GM04504 (cell line): ENCODE measurements at regions not wholly inside any gene's neighbourhood (a gene's known extent, or its start where the extent isn't known, plus 50 kb on each side); places are given as distances from the start of the nearest gene placed in this dataset.

ENCODE experiments used
- DNase-seq: peaks from one replicate; pipeline ENCODE4 v3.0.0-alpha.2; 2012; ENCODE audit warnings: low read depth

DNA sequence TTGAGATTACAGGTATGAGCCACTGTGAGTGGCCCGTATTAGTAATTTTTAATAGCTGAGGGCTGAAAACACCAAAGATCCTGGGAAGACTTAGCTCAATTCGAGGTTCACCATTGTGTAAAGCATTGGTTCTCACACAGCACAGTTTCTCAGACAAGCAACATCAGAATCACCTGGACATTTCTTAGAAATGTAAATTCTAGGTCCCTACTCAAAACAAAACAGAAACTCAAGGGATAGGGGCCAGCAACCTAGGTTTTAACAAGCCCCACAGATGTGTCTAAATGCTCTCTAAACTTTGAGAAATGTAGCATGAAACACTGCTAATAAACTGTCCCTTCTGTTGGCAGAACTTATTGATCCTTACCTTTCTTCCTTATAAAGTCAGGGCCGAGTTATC lies 681.2 kb downstream of the RNF144A start:
- no peak for DNase-seq

DNA sequence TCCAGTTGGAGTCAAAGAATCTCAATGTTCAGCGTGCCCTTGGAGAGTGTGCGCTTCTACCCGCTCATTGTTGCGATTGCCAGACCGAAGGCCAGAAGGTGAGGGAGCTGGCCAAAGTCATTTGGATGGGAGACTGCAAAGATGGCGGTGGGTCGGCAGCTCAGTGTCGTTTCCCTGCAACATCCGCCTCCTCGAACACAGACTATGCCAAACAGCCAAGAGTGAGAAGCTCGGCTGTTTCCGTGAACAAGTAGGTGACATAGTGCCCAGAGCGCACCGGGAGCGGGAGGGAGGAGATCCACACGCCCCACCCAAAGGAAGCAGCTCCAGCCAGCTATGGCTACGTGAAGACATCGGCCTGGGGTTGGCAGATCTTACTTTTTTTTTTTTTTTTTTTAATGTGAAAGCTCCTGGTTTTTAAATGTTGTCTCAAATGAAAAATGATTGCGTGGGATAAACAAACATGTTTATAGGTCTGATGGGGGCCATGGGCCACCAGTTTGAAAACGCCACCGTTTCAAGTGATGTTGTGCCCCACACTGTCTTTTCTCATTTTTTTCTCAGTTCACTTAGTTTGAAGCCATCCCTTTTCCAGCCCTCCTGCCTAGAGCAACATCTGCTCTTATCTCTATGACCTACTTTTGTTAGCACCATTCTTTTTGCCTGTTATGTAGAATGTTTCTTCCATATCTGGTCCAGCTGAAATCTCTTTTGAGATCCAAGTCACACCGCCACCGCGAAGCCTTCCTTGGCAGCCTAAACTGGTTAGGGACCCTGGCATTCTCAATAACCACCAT lies 682.4 kb downstream of the RNF144A start:
- DNase-seq: no peak

GRCh38 chr2:7601990-7602389 lies 684.8 kb downstream of the RNF144A start:
- no peak for DNase-seq

GRCh38 chr2:7604456-7604855 lies 687.2 kb downstream of the RNF144A start:
- no peak for DNase-seq

DNA sequence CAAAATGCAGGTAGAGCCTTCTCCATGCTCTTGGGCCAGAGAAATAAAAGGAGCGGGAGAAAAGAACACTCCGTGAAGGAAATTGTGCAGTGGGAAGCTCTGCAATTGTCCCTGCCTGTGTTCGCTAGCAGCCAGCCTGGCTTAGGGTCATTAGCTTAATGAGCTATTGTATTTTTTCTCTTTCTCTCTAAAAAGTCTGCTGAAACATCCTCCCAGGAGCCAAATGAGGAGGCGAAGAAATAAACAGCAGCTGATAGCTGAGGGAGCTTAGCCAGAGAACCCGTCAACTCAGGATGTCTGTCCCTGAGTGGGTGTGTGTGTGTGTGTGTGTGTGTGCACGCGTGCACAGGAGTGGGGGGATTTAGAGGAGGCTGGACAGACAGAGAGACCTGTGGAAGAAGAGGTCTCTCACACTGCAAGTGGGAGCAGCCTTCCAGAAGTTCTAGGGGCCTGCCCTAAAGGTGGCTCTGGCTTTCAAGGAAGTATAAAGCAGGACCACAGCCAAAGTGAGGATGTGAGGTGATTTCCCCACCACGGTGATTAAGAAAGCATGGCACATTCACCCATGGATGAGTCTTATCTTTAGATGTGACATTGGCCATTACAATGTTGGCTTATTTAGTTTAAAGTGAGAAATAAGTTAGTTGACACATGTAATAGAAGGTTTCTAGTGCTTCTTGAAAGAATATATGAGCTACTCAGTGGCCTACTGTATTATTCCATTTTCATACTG lies 690.4 kb downstream of the RNF144A start:
- no peak for DNase-seq

- DNase-seq: no peak
Measured at GRCh38 chr2:7609556-7609955, 692.3 kb downstream of the RNF144A start.

- no peak for DNase-seq
Measured at GRCh38 chr2:7609974-7610373, 692.8 kb downstream of the RNF144A start.

- no peak for DNase-seq
Measured at GRCh38 chr2:7611750-7612149, 694.5 kb downstream of the RNF144A start.

GRCh38 chr2:7612969-7613368 lies 695.8 kb downstream of the RNF144A start:
- peak; percentile 21 for DNase-seq

- DNase-seq: no peak
Measured at GRCh38 chr2:7613831-7614230, 696.6 kb downstream of the RNF144A start.

- DNase-seq: no peak
Measured at GRCh38 chr2:7618031-7618430, 700.8 kb downstream of the RNF144A start.

DNA sequence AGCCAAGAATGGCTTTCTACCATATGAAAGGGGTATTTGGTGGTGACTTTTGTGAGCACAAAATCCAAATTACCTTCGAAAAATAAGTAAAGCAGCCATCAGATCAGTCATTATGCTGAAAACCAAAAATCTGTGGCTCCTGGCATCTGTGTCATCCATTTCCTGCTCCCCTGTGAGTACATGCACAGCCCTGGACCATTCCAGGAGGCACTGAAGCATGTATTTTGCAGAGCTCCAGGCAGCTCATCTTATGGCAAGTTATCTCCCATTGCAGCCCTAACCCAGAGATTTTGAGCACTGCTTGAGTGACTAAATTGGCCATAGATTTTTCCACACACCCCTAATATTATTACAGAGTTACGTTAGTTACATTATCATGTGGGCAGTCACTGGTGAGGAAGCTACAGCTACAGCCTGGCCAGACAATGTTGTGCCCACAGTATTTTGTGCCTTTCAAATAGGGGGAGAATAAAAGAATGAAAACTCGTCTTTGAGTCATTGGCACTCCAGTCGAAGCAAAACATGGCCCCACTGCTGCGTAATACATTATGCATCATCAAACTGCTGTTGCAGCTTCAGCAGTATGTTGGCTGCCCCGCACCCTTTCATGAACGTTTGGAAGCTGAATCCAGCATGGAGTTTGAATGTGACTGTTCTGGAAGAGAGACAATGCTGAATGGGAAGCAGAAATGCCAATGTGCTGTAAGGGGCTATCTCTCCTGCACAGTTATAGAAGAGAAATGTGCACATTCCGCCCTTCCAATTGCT lies 702.2 kb downstream of the RNF144A start:
- DNase-seq: no peak

GRCh38 chr2:7620255-7620654 lies 703.0 kb downstream of the RNF144A start:
- no peak for DNase-seq

- no peak for DNase-seq
Measured at GRCh38 chr2:7621018-7621814, 704.0 kb downstream of the RNF144A start.

DNA sequence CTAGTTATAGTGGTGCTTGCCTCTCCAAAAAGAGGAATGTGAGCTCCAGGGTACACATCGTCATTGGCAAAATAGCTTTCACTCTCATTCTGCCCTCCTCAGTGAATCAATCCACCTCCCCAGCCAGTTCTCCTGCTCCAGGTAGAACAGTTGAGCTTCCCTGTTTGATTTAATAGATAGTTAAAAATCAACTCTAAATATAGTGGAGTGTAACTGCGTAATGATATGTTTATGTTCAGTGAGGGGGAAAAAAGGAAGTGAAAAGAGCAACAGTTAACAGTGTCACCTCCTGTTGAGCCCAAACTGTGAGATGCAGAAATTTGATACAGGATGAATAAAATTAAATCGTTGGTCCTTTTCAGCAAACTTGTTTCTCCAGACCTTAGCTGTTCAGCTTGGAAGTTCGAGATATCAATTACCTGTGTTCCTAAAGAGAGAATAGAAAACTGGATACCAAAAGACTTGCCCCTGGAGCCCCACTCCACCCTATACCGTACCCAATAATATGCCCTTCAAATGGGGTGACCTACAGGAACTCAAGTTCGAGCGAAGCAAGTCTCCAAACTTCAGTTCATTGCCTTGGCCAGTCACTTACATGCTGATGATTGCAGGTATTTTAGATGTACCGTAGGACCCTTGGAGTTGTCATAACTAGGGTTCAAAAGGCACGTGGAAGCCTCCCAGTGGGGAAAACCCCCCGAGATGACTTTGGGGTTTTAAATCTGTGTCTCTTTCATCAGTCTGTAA lies 708.4 kb downstream of the RNF144A start:
- DNase-seq: no peak

- no peak for DNase-seq
Measured at GRCh38 chr2:7626139-7626537, 708.9 kb downstream of the RNF144A start.

DNA sequence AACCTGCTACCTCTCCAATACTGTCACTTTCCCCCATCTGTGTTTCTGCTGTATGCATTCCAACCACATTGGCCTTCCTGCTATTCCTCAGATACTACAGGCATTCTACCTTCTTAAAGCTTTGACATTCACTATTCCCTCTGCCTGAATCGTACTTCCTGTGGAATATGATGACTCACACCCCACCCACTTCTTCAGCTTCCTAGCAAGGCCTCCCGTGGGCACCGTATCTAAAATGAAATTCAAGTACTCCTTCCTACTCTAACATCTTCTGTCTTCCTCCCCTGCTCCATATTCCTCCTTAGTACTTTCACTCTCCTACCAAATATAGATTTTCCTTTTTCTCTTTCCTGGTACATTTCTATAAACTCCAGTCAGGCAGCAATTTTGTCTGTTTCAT lies 710.4 kb downstream of the RNF144A start:
- no peak for DNase-seq

DNA sequence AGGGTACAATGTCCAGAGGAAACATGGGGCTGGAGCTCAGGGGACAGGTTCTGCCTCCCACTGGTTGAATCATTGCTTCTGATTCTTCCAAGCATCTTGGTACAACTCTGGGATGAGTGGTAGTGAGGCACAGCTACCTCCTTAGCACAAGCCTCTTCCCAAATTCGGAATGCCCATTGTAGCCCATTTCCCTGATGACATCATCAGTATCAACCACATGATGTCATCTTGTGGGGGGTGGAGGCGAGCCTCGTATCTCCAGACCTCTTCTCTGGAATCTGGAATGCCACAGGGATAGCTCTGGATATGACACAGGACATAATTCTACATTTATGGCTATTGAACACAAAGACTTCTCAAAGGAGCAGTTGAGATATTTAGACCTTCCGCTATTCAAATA lies 715.2 kb downstream of the RNF144A start:
- no peak for DNase-seq

DNA sequence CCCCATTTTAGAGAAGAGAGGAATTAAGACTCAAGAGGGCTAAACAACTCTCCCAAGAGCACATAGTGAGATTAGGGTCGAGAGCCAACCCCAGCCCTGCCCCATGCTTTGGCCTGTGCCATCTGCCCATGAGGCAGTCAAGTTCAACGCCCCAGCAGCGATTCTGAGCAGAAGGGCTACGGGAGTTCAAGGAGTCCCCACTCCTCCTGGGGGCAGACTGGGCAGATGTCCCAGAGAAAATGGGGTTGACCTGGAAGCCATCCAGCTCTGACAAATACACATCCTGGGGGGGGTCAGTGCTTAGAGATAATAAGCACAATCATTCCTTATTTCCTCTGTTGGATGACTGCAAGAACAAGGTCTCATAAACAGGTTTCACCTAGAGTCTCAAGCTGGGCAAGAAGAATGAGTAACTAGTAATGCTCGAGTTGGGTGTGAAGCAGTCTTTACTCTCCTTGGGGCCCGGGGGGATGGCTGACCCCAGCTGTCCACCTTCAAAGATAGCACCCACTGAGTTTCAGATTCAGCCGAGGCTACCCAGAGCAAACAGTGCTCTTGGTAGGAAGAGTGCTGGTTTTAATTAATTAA lies 716.4 kb downstream of the RNF144A start:
- DNase-seq: no peak

- no peak for DNase-seq
Measured at GRCh38 chr2:7634409-7634808, 717.2 kb downstream of the RNF144A start.

DNA sequence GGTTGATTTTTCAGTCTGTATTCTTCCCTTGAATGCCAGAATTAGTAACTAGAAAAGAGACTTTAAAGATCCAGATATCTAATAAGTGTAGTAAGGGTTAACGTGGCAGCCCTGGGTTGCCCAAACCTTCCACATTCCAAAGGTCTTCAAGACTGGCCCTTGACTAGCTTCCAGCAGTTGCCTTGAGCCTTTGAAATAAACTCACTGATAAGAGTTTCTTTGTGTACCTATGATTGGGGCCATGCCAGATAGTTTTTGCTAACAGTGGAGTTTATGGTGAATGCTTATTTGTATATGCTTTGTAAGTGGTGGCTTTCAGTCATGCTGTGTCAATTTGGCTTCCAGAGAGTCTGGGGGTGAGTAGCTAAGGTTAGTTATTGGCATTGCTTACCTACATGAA lies 722.3 kb downstream of the RNF144A start:
- DNase-seq: no peak
